Medulla oblongata (tissue), 1 donor: ENCODE measurements at regions not wholly inside any gene's neighbourhood (a gene's known extent, or its start where the extent isn't known, plus 50 kb on each side); places are given as distances from the start of the nearest gene placed in this dataset.

ENCODE experiments used
- DNase-seq: peaks from one replicate; pipeline ENCODE4 v3.0.0-alpha.2; 2015; ENCODE audit errors: extremely low spot score

GRCh38 chr1:60596791-60597750, 485.3 kb upstream of the NFIA start:
- no peak for DNase-seq

- no peak for DNase-seq
Measured at GRCh38 chr1:60591583-60591982, 490.8 kb upstream of the NFIA start.

DNA sequence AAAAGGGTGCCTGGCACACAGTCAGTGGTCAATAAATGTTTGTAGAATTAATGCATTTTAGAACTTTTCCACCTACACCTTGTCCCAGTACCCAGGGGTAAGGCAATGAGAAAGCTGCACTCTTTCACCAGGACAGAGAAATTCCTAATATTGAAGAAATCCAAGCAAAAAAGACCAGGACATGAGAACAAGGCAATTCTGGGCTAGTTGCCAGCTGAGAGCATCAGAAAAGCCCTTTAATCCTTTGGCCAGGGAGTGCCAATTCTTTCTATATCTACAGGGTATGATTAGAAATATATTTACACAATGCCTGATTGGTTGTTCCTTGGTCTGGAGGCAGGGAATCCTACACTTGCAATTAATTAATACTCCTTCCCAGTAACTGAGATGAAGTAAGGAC, 492.4 kb upstream of the NFIA start:
- DNase-seq = peak; percentile 48

GRCh38 chr1:60589046-60589748, 493.2 kb upstream of the NFIA start:
- no peak for DNase-seq

GRCh38 chr1:60584371-60584770, 498.0 kb upstream of the NFIA start:
- no peak for DNase-seq

- DNase-seq = no peak
Measured at GRCh38 chr1:60583696-60584095, 498.7 kb upstream of the NFIA start.

GRCh38 chr1:60581455-60582220, 500.7 kb upstream of the NFIA start:
- no peak for DNase-seq

- DNase-seq = no peak
Measured at GRCh38 chr1:60577029-60577428, 503.5 kb upstream of the C1orf87 start.

DNA sequence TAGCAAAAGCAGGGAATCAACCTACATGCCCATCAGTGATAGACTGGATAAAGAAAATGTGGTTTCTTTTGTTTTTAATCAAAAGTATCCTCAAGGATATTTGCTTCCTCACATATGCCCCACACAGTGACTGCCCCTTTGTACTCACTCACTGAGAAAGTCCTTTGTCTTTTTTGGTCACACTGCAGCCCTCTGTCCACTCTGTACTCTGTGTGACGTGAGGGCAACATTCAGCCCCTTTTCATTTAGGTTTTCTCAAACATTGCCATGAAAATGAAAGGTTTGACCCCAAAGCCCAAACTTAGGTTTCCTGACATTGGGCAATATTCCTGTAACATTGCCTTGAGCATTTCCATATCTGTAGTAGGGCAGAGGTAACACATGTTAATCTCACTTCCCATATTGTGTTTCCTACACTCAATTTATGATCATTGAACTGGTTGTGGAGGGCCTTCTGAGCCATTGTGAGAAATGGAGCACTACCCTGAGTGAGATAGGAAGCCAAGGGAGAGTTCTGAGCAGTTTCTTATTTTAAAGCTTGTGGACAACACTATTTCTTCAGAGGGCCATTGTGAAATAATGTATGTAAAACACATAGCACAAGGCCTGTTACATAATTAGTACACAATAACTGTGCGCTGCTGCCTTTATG, 501.9 kb upstream of the C1orf87 start:
- DNase-seq = peak; percentile 56

GRCh38 chr1:60573726-60574409, 500.3 kb upstream of the C1orf87 start:
- no peak for DNase-seq

DNA sequence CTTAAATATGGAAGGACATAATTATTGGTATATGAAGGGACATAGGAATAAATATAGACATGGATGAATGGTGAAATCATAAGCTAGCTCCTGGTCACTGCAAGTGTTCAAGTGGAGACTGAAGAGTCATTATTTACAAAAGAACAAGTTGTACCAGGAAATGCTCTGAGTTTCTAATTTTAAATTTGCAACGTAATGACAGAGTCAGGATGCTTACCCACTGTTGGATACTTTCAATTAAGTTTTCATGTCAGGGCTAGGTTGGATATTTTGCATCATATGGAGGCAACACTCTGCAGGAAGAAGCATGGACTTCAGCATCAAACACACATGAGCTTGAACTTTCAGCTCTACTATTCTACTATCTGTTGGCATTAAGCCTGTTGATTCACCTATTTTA, 499.6 kb upstream of the C1orf87 start:
- DNase-seq = no peak

DNA sequence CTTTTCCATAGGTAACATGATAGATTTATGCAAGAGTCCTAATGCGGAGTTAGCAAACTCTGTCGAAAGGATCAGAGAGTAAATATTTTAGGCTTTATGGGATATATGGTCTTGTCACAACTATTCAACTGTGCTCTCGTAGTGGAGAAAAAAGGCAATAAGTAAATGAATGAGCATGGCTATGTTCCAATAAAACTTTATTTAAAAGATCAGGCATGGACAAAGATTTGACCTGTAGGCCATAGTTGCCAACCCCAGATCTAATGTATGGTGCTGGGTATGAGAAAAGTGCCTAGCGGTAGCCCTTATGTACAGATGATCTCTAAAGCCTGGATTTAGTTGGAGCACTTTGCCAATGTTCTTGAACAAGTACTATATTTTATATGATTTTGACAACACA, 498.8 kb upstream of the C1orf87 start:
- no peak for DNase-seq

- DNase-seq = no peak
Measured at GRCh38 chr1:60571811-60572210, 498.2 kb upstream of the C1orf87 start.

GRCh38 chr1:60569189-60569588, 495.6 kb upstream of the C1orf87 start:
- DNase-seq = no peak

DNA sequence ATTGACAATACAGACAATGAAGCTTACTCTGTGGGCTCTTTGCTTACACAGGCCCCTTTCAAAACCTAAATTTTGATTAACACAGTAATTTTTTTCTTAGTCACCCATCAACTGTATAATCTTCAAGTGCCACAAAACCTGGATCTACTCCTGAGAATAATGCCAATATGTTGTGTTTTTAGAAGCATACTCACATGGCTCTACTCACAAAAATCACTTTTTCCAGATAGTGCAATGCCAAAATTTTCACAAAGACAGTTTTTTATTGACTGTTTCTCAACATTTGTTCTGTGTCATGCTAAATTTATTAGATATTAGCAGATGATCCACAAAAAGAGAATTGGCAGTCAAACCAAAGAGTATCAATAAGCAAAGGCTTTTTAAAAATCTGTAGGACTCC, 493.7 kb upstream of the C1orf87 start:
- DNase-seq = no peak

DNA sequence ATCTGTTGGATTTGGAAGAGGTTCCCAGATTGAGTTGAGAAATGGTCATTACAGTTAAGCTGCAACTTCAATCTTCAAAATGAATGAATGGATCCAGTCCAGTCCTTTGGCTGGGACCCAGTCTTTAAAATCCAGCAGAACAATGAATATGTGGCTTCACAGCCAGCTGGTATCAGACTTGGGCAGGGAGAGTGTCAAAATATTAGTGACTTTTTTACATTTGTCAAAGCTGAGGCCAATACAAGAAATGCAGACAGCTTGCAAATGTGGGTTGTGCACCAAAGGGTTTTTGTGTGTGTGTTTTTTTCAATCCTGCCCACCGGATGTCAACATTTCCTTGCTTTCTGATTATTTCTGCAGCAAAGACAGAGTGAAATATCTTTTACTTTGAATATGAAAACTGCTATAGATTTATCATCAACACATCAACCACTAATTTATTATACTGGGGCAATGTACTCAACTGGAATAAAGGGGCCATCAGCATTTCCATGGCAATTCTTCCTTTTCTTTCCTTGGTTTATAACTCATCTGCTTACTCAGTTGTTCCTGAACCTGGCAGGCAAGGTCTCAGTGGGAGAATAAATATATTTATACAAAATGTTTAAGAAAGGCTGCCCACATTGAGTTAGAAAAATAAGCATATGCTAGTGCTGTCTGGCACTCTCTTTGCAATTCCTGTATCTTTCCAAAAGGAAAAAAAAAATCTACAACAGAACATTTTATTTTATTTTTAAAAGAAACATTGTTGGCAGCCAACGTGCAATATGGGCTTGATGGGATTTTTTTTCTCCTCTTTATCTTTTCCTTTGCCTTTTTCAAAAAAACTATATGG, 491.6 kb upstream of the C1orf87 start:
- peak; percentile 42 for DNase-seq

DNA sequence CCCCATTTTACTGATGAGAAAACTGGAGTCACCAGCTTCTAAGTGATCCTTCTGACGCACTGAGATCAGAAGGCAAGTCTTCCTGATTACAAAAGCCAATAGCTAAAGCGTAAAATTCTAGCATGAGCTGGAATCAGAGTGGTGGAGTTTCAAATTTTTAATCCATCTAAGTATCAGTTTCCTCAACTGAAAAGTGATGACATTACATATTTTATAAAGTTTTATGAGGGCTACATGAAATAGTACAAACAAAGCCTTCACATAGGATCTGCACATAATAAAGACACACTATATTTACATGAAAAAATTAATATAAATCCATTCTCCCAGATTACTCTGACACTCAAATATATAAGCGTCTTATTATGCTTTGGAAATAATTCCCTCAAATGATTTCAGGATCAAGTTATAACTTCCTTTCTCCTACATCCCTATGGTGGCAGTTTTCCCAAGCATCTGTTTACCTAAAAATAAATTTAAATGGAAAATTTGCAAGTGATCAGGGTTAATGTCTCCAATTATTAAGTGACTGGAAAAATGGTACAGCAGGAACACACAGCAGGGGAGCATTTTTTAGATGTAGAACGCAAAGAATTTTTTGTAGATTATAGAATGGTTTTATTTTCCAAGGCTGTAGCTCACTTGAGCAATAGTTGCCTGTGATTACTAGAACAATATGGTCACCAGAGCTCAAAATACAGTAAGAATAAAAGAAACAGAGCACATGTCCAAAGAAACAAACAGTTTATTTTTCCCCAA, 490.4 kb upstream of the C1orf87 start:
- DNase-seq = no peak

DNA sequence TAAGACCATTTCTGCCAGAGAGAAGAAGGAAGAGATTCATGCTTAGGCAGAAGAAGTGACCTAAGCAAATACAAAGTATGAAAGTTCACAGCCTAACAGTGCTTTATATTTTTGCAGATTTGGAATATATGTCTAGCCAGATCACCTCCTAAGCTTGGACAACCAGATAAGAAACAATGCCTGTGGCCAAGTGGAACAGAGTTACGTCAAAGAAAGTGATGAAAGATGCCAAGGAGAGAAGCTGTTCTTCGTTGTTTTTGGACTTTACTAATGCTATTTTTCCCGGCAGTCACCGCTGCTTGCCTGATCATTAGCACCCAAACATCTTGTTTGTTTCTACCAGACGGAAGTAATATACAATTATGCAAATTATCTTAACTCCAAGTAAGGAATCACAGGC, 489.2 kb upstream of the C1orf87 start:
- no peak for DNase-seq

DNA sequence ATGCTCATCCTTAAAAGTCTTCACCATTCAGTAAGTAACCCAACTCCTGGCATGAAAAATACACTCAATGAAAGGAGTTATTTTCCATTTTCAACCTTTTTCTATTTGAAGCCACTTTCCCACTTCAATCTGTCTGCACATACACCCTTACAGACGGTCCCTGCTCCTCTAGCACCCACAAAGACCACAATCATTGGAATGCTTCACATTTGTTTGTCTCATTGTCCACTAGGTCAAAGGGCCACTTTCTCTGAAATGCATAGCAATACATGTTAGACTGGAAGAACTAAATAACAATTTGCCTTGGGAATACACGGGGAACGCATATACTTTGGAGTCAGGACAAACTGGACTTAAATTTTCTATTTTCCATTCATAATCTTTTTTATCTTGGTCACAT, 487.1 kb upstream of the C1orf87 start:
- no peak for DNase-seq

DNA sequence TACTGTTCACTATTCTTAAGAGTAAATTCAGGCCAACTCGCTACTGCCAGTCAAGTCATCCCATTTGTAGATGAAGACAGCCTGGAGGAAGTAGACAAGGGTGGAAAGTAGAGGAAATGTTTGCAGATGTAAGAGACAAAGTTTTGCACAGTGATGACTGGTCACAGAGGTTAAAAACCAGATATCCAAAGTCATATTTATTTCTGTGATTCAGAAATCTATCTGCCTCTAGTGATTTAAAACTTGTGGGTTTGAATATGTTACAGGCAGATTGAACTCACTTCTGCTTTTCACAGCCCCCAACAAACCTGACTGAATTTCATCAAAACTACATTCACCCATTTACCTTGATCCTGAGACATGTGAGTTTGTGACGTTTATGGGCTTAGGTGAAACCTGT, 484.7 kb upstream of the C1orf87 start:
- DNase-seq = no peak
